Ascending aorta (tissue), 2 donors: ENCODE measurements at regions not wholly inside any gene's neighbourhood (a gene's known extent, or its start where the extent isn't known, plus 50 kb on each side); places are given as distances from the start of the nearest gene placed in this dataset.

ENCODE experiments used
- DNase-seq, 2 donors: peaks; one replicate each; pipeline ENCODE4 v3.0.0-alpha.2; 2019; ENCODE audit warnings: low spot score in 2 of 2
- H3K27ac ChIP-seq, 2 donors: fragments of 200-600 bp; sonication (generic); one replicate each; pipeline ENCODE4 v1.5.1; 2016 to 2017; ENCODE audit warnings: mild to moderate bottlenecking in 1 of 2
- H3K27me3 ChIP-seq: fragments of 200-600 bp; sonication (generic); one replicate; pipeline ENCODE4 v1.5.1; 2017
- H3K36me3 ChIP-seq, 2 donors: fragments of 200-600 bp; sonication (generic); one replicate each; pipeline ENCODE4 v1.5.1; 2016
- H3K4me1 ChIP-seq, 2 donors: fragments of 200-600 bp; sonication (generic); one replicate each; pipeline ENCODE4 v1.5.1; 2016 to 2017; ENCODE audit warnings: mild to moderate bottlenecking in 1 of 2
- H3K4me3 ChIP-seq, 2 donors: fragments of 200-600 bp; sonication (generic); one replicate each; pipeline ENCODE4 v1.5.1; 2016 to 2017; ENCODE audit warnings: mild to moderate bottlenecking in 1 of 2
- H3K9me3 ChIP-seq, 2 donors: fragments of 200-600 bp; sonication (generic); one replicate each; pipeline ENCODE4 v1.5.1; 2016
- CTCF ChIP-seq, 3 experiments: fragments of 200-600 bp in 2 of 3; fragments of 450-650 bp in 1 of 3; sonication (generic) in 2 of 3; IDR thresholded peaks; one replicate each; pipeline ENCODE4 v1.5.1; 2016 to 2019; ENCODE audit warnings: antibody characterized with exemption in 3 of 3, mild to moderate bottlenecking in 1 of 3, moderate library complexity in 1 of 3
- intact Hi-C: fragments of 100-400 bp; cut with DNase I; formaldehyde crosslinking; loops from one replicate; pipeline ENCODE4 v1.15.1; 2023

DNA sequence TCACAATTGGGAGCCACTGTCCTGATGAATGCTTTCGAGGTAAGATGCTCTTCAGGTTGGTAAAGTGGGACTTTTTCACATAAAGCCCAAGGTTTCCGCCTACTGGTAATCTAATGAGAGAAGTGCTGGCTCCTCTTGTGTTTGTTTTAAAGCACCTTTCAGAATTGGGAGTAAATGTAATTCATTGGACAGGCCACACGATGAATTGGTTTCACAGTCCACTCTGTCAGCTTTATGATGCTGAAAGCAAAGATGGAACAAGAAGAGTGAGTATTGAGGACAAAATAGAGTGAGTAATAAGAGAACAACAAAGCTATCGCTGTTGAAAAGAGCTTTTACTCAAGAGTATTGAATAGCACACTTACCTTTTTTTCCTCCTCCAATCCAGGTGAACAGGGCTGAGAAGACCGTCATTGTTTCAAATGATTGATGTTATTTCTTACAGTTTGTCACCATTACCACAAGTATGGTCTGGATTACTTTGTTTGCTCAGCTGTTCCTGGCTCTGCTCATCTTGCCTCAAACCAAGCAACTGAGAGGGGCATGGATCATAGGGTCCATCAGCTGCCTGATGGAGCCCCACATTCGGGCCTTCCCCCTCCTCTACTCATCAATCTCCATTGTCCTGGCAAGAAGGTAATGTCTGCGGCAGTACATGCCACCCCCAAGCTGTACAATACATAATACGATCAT is 136.1 kb upstream of the CNTN4 start:
- H3K27ac ChIP-seq, result no peak overlapping the region
- DNase-seq, result no peak
- no peaks in the 10 kb centered on the region for H3K36me3 ChIP-seq
- TF ChIP-seq CTCF (IDR thresholded peaks at IDR 0.05), result no peak
- H3K4me3 ChIP-seq, result no peak overlapping the region
- no peaks in the 10 kb centered on the region for H3K4me1 ChIP-seq
- intact Hi-C loops, result no loop called here
- H3K9me3 ChIP-seq, result no peaks in the 10 kb centered on the region
- no peaks in the 10 kb centered on the region for H3K27me3 ChIP-seq

DNA sequence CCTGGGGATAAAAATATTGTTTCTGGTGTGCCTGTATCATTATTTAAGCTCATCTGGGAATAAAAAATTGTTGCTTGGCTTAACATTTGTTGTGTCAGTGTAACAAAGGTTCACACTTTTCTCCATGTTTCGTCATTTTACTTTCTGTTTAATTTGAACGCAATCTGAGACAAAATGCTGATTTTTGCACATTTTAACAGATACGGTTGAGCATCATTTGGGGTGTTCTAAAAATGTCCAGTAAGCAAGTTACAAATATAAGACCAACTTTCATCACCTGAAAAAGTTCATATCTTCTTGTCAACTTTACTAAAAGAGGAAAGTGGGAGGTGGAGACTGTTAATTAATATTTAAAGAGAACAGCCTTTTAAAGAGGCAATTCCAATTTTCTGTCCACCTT is 134.8 kb upstream of the CNTN4 start:
- Histone ChIP-seq H3K4me3 (no peak overlapping the region), H3K27ac (no peak overlapping the region), H3K9me3 (no peaks in the 10 kb centered on the region), H3K27me3 (no peaks in the 10 kb centered on the region), H3K36me3 (no peaks in the 10 kb centered on the region), H3K4me1 (no peaks in the 10 kb centered on the region)
- intact Hi-C loops, result no loop called here
- DNase-seq, result no peak
- TF ChIP-seq CTCF (IDR thresholded peaks at IDR 0.05), result no peak

DNA sequence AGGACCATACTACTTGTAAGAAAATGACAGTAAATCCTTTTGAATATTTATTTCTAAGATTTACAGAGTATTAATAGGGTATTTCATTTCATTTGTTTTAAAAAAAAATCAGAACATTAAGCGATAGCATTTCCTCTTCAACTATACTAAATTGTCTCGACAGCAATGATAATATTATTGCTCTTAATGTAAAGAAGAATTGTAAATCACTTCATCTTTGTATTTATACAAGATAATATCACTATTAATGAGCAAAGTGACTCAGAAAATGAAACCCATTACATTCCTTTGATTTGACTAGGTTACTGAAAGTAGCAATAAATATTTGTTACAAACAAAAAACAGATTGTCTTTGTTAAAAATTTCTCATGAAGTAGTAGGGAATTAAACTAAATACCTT is 131.1 kb upstream of the CNTN4 start:
- no peak overlapping the region for H3K27ac ChIP-seq
- H3K27me3 ChIP-seq, result no peaks in the 10 kb centered on the region
- DNase-seq, result no peak
- no peaks in the 10 kb centered on the region for H3K9me3 ChIP-seq
- no peak overlapping the region for H3K4me3 ChIP-seq
- intact Hi-C loops, result no loop called here
- no peaks in the 10 kb centered on the region for H3K36me3 ChIP-seq
- no peaks in the 10 kb centered on the region for H3K4me1 ChIP-seq
- no peak for TF ChIP-seq CTCF (IDR thresholded peaks at IDR 0.05)

DNA sequence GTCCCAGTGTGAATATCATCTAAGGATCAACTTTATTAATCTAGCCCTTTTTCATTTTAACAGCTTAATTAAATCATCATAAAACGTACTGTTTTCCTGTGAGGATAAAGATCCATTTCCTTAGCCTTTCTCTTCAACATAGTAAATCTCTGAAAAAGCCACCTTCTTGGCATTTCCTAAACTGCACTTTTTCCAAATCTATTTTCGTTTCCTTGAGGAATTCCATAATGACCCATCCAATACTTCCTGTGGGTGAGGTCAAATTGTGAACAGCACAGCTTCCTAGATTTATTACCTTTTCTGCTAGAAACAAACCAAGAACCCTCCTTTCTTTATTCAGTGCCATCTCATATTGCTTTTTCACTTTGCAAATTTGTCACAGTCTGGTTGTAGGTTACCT is 129.4 kb upstream of the CNTN4 start:
- H3K4me1 ChIP-seq, result no peaks in the 10 kb centered on the region
- intact Hi-C loops, result no loop called here

DNA sequence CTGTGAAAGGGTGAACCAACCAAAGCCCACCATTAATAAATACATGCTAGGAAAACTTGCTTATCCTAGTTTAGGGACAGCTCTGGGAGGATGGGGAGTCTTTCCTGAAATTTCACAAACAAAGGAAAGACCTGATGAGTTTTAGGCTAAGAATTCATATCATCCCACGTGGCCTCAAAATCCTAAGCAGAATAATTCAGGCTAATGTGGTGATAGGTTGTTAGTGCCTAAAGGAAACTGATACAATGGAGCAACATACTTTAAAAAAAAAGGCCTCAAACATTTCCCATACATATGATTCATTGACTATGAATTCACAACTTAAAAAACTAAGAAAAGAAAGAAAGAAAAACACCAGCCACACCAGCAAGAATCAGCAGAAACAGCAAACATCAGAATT is 126.9 kb upstream of the CNTN4 start:
- DNase-seq, result no peak
- intact Hi-C loops, result no loop called here
- no peak overlapping the region for H3K4me3 ChIP-seq

More for the DNA sequence above, 129.4 kb upstream of the CNTN4 start:
- Histone ChIP-seq H3K36me3 (no peaks in the 10 kb centered on the region), H3K4me3 (no peak overlapping the region), H3K9me3 (no peaks in the 10 kb centered on the region), H3K27ac (no peak overlapping the region), H3K27me3 (no peaks in the 10 kb centered on the region)
- no peak for TF ChIP-seq CTCF (IDR thresholded peaks at IDR 0.05)
- DNase-seq, result no peak

More for the DNA sequence above, 126.9 kb upstream of the CNTN4 start:
- Histone ChIP-seq H3K27me3 (no peaks in the 10 kb centered on the region), H3K36me3 (no peaks in the 10 kb centered on the region), H3K27ac (no peak overlapping the region), H3K4me1 (no peaks in the 10 kb centered on the region), H3K9me3 (no peaks in the 10 kb centered on the region)
- no peak for TF ChIP-seq CTCF (IDR thresholded peaks at IDR 0.05)
